Adipose tissue (tissue), 3 donors: ENCODE measurements at regions not wholly inside any gene's neighbourhood (a gene's known extent, or its start where the extent isn't known, plus 50 kb on each side); places are given as distances from the start of the nearest gene placed in this dataset.
"Not testable (repeated sequence)": the region's sequence is repeated elsewhere in the genome, so short reads cannot be mapped to it uniquely, and the experiment has no call there.

ENCODE experiments used
- H3K27ac ChIP-seq: one replicate; pipeline ENCODE4 v1.5.1; 2013; ENCODE audit warnings: low read depth, low read length
- WGBS, 3 donors: extraction: QIAGEN DNeasy Blood & Tissue Kit; methylation state at CpG; one replicate each; pipeline ENCODE4 v1.1.7; 2013; 5-methylcytosine and 5-hydroxymethylcytosine counted together
- donor health status: healthy with polysubstance abuse.
- donor health status: Bipolar disorder and iron deficiency.
- donor health status: healthy.

DNA sequence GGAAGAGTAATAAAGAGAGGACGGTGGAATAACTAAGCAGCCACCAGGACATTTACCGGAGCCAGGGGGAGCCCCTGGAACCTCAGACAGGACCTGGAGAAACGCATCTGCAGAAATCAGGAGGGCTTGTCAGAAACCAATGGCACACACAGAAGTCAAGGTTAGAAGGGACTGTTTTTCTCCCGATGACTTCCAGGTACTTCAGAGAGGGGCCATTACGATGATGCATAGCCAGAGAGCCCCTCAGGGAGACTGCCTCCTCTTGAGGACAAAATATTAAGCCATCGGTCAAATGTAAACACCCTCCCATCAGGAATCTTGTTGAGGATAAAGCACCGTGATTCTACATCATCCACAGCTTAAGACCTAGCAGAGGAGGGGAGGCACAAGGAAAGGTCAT, 333.6 kb upstream of the CDH5 start:
- WGBS, 3 donors, result 73 to 92% (median 91%) methylated on average over 7 of the region's 7 CpGs
- H3K27ac ChIP-seq, result no peak overlapping the region

DNA sequence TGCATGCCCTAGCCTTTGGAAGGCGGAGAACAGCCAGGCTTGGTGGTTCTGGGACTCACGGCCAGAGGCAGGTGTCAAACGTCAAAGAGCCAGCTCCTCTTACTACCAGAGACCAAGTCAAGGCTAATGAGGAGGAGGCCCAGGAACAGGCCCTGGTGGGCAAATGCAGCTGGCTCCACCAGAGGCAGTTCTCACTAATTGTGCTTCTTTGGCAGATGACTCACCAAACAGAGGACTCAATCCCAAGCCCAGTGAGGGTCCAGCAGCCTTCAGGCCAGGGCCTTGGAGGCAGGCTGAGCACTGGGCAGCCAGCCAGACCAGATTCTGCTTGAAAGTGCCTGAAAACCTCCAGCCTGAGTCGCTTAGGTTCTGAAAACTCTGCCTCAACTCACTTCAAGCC, 336.5 kb upstream of the CDH5 start:
- 68 to 85% (median 84%) methylated on average over 4 of the region's 4 CpGs for WGBS, 3 donors
- no peak overlapping the region for H3K27ac ChIP-seq

GRCh38 chr16:66028510-66029216, 337.8 kb upstream of the CDH5 start:
- H3K27ac ChIP-seq, result no peak overlapping the region

GRCh38 chr16:66026787-66027330, 339.6 kb upstream of the CDH5 start:
- WGBS, 3 donors, result 51 to 69% (median 52%) methylated on average over 2 of the region's 2 CpGs

More at GRCh38 chr16:66028510-66029216, 337.8 kb upstream of the CDH5 start:
- 24 to 45% (median 35%) methylated on average over 2 of the region's 2 CpGs for WGBS, 3 donors

GRCh38 chr16:66026211-66026610, 340.3 kb upstream of the CDH5 start:
- no peak overlapping the region for H3K27ac ChIP-seq
- 36 to 81% (median 77%) methylated on average over 5 of the region's 5 CpGs for WGBS, 3 donors

More at GRCh38 chr16:66026787-66027330, 339.6 kb upstream of the CDH5 start:
- no peak overlapping the region for H3K27ac ChIP-seq

GRCh38 chr16:66025751-66026150, 340.7 kb upstream of the CDH5 start:
- H3K27ac ChIP-seq, result no peak overlapping the region
- 0% methylated on average over 1 of the region's 1 CpG for WGBS, 3 donors

DNA sequence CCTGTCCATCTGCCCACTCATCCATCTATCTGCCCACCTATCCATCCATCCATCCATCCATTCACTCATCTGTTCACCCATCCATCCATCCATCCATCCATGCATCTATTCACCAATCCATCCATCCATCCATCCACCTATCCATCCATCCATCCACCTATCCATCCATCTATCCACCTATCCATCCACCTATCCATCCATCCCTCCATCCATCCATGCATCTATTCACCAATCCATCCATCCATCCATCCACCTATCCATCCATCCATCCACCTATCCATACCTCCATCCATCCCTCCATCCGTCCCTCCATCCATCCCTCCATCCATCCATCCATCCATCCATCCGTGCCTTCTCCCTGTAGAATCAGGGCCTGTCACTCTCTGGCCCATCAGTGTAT, 341.9 kb upstream of the CDH5 start:
- WGBS, 3 donors, result 71 to 89% (median 78%) methylated on average over 2 of the region's 2 CpGs
- not testable (repeated sequence) for H3K27ac ChIP-seq

GRCh38 chr16:66023481-66023880, 343.0 kb upstream of the CDH5 start:
- H3K27ac ChIP-seq, result no peak overlapping the region
- 56 to 89% (median 86%) methylated on average over 3 of the region's 3 CpGs for WGBS, 3 donors

DNA sequence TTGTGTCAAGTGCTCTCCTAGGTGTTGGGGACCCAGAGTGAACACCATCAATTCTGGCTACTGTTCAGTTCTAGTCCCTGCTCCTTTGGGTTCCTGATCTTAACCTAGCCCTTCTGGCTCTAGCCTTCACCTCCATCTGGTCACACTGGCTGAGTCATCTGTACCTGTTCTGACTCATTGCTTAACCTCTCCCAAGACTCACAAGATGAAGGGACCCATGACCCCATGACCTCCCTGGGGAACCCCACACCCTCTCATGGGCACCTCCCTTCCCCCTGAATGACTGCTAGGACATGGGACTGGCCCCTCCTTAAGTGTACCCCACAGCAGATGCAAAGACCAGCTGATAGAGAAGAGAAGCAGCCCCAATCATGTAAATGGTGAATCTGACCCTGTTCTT, 345.8 kb upstream of the CDH5 start:
- no peak overlapping the region for H3K27ac ChIP-seq

DNA sequence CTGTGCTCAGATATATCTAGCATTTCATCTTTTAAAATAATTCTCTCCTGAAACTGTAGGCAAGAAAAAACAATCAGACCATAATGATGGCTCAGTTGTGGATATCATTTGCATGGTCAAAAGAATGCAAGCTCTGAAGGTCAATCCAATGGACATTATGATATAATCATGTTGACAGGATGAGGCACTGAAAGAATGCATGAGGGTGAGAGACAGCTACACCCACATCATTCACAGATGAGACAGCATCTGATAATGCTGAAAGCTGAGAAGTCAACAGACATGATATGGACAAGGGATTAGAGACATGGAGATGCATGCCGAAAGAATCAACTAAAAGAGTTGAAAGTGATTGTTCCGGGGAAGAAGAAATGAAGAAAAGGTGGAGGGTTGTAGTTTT, 346.4 kb upstream of the CDH5 start:
- no peak overlapping the region for H3K27ac ChIP-seq
- WGBS, 3 donors, result 83 to 99% (median 97%) methylated on average over 2 of the region's 2 CpGs

GRCh38 chr16:66019502-66019901, 347.0 kb upstream of the CDH5 start:
- 72 to 89% (median 87%) methylated on average over 3 of the region's 3 CpGs for WGBS, 3 donors

DNA sequence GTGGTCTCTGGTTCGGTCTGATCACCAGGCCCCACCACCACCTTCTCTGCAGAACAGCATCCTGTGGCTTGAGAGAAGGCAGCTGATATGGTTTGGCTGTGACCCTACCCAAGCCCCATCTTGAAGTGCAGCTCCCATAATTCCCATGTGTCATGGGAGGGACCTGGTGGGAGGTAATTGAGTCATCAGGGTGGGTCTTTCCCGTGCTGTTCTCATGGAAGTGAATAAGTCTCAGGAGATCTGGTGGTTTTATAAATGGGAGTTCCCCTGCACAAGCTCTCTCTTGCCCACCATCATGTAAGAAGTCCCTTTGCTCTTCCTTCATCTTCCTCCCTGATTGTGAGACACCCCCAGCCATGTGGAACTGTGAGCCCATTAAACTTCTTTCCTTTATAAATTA, 352.3 kb upstream of the CDH5 start:
- 69 to 78% (median 71%) methylated on average over 2 of the region's 2 CpGs for WGBS, 3 donors
- no peak overlapping the region for H3K27ac ChIP-seq

More at GRCh38 chr16:66019502-66019901, 347.0 kb upstream of the CDH5 start:
- not testable (repeated sequence) for H3K27ac ChIP-seq

- 70 to 78% (median 70%) methylated on average over 2 of the region's 2 CpGs for WGBS, 3 donors
- H3K27ac ChIP-seq, result no peak overlapping the region
Measured at GRCh38 chr16:66013486-66013885, 353.0 kb upstream of the CDH5 start.

- no peak overlapping the region for H3K27ac ChIP-seq
Measured at GRCh38 chr16:66008136-66008535, 358.4 kb upstream of the CDH5 start.

GRCh38 chr16:66007717-66008116, 358.8 kb upstream of the CDH5 start:
- 37 to 57% (median 56%) methylated on average over 6 of the region's 6 CpGs for WGBS, 3 donors
- H3K27ac ChIP-seq, result no peak overlapping the region

More at GRCh38 chr16:66008136-66008535, 358.4 kb upstream of the CDH5 start:
- WGBS, 3 donors, result 74 to 94% (median 83%) methylated on average over 4 of the region's 4 CpGs

DNA sequence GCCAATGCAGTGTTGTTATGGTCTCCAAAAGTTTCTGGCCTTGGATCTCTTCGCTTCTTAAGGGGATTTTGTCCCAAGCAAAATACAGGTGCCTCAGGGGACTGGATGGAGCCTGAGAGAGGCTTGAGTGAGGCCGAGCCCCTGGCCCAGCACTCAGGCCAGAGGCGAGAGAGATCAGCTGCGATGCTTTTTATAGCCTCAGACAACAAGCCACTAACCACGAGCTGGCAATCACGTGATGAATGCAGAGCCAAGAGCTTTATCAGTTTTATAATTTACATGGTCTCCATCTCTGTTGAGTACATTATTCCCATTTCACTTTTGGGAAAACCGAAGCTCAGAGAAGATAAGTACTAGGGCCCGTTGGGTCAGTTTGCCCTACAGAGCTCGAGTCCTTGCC, 360.0 kb upstream of the CDH5 start:
- H3K27ac ChIP-seq, result no peak overlapping the region
- WGBS, 3 donors, result 68 to 73% (median 71%) methylated on average over 9 of the region's 9 CpGs

DNA sequence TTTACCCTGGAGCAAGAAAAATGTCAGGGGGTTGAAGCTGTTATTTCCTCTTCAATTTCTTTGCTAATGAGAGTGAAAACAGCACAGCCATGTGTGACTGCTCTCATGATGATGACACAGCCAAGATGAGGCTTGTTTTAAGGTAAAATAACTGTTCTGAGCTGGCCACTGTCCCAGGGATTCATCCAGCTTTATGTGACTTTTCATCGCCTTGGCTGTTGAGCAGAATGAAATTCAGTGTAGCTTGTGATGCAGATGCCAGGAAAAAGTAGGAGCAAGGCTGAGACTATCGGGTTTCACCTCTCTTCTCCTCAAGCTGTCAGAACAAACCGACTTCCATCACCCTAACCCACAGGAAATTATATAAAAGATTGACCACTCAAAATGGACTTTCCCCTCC, 361.8 kb upstream of the CDH5 start:
- H3K27ac ChIP-seq, result no peak overlapping the region
- WGBS, 3 donors, result 53 to 68% (median 66%) methylated on average over 3 of the region's 3 CpGs

DNA sequence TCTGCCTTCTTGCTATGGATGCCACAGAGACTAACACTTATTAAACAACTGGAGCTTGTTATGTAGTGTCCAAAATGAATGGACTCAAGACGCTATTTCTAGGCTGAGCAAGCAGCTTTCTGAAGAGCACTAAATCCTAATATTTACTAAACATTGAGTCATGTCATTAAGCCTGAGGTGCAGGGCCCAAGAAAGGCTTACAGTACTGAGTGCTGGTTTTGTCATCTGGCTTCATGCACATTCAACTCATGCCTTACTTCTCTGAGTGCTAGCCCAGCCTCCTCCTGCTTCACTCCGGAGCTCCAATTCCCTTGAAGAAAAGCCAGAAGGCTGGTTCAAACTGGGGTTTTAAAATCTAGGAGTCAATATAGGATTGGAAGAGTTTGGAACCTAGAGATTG, 363.3 kb upstream of the CDH5 start:
- no peak overlapping the region for H3K27ac ChIP-seq
- 70 to 88% (median 84%) methylated on average over 2 of the region's 2 CpGs for WGBS, 3 donors

- 60 to 92% (median 92%) methylated on average over 7 of the region's 7 CpGs for WGBS, 3 donors
- no peak overlapping the region for H3K27ac ChIP-seq
Measured at GRCh38 chr16:66002601-66003000, 363.9 kb upstream of the CDH5 start.

DNA sequence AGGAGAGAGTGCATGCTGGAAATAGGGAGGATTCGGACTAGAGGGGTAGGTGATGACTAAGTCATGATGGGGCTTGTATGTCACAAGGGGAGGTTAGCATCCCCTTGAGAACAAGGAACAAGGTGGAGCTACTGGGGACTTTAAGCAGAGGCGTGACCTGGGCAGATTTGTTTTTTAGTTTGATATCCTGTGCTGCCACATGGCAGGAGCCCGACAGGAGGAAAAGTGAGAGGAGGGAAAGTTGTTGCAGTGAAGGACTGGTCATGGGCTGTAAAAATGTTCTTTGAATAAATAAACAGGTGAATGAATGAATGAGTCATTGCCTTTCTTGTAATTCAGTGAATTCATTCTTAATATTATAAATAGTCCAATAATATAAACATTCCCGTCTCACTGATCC, 365.1 kb upstream of the CDH5 start:
- H3K27ac ChIP-seq, result no peak overlapping the region
- 68 to 73% (median 71%) methylated on average over 4 of the region's 4 CpGs for WGBS, 3 donors
